ENCODE measurements at regions not wholly inside any gene's neighbourhood (a gene's known extent, or its start where the extent isn't known, plus 50 kb on each side); places are given as distances from the start of the nearest gene placed in this dataset.

GRCh38 chr12:23352670-23353069, 596.8 kb downstream of the SOX5 start:
- TF ChIP-seq POLR2AphosphoS5 (IDR thresholded peaks at IDR 0.05) (no peak), POLR2A (IDR thresholded peaks at IDR 0.05) (no peak)
